HG03060 (cell line): ENCODE measurements at regions not wholly inside any gene's neighbourhood (a gene's known extent, or its start where the extent isn't known, plus 50 kb on each side); places are given as distances from the start of the nearest gene placed in this dataset.

Experiments
- ATAC-seq: cut with Tn5 transposase; IDR thresholded peaks from one replicate; pipeline ENCODE4 v1.9.1; 2021; ENCODE audit warnings: low read depth, moderate number of reproducible peaks; ENCODE audit not compliant: unreplicated experiment

- ATAC-seq = no peak
Measured at GRCh38 chr7:84362360-84362759, 167.8 kb upstream of the SEMA3A start.

GRCh38 chr7:84354866-84355265 lies 160.3 kb upstream of the SEMA3A start:
- ATAC-seq = no peak

- ATAC-seq = no peak
Measured at GRCh38 chr7:84354030-84354429, 159.4 kb upstream of the SEMA3A start.

GRCh38 chr7:84339306-84339705 lies 144.7 kb upstream of the SEMA3A start:
- no peak for ATAC-seq

GRCh38 chr7:84337429-84337828 lies 142.8 kb upstream of the SEMA3A start:
- no peak for ATAC-seq

GRCh38 chr7:84336766-84337165 lies 142.2 kb upstream of the SEMA3A start:
- ATAC-seq = no peak

GRCh38 chr7:84336303-84336702 lies 141.7 kb upstream of the SEMA3A start:
- ATAC-seq = peak; percentile 65

GRCh38 chr7:84331616-84332015 lies 137.0 kb upstream of the SEMA3A start:
- ATAC-seq = no peak

- no peak for ATAC-seq
Measured at GRCh38 chr7:84328571-84328970, 134.0 kb upstream of the SEMA3A start.

- ATAC-seq = no peak
Measured at GRCh38 chr7:84324136-84324630, 129.6 kb upstream of the SEMA3A start.

GRCh38 chr7:84317536-84317935 lies 122.9 kb upstream of the SEMA3A start:
- no peak for ATAC-seq

GRCh38 chr7:84314263-84314662 lies 119.7 kb upstream of the SEMA3A start:
- ATAC-seq = no peak

GRCh38 chr7:84304407-84304806 lies 109.8 kb upstream of the SEMA3A start:
- ATAC-seq = no peak

- no peak for ATAC-seq
Measured at GRCh38 chr7:84302949-84303348, 108.4 kb upstream of the SEMA3A start.

GRCh38 chr7:84297616-84298015 lies 103.0 kb upstream of the SEMA3A start:
- ATAC-seq = no peak

GRCh38 chr7:84294847-84295455 lies 100.4 kb upstream of the SEMA3A start:
- ATAC-seq = no peak

- ATAC-seq = no peak
Measured at GRCh38 chr7:84294391-84294790, 99.8 kb upstream of the SEMA3A start.

GRCh38 chr7:84291756-84292155 lies 97.2 kb upstream of the SEMA3A start:
- no peak for ATAC-seq

GRCh38 chr7:84283798-84284197 lies 89.2 kb upstream of the SEMA3A start:
- ATAC-seq = no peak

GRCh38 chr7:84281518-84281917 lies 86.9 kb upstream of the SEMA3A start:
- no peak for ATAC-seq

- no peak for ATAC-seq
Measured at GRCh38 chr7:84277628-84278224, 83.1 kb upstream of the SEMA3A start.

- no peak for ATAC-seq
Measured at GRCh38 chr7:84274029-84274638, 79.5 kb upstream of the SEMA3A start.
